Activated T-helper 2 cell treated with anti-CD3 and anti-CD28 coated beads, Interferon-gamma antibody, Interleukin-2, Interleukin-4, amounts not matched to agents 10 μg/mL and 5 μg/mL and 100 μg/mL, durations not matched to agents 14 hours and 24 hours and 36 hours (primary cell): ENCODE measurements at regions not wholly inside any gene's neighbourhood (a gene's known extent, or its start where the extent isn't known, plus 50 kb on each side); places are given as distances from the start of the nearest gene placed in this dataset.

Experiments
- DNase-seq: peaks from one replicate; pipeline ENCODE4 v3.0.0; 2021; ENCODE audit warnings: low spot score
- H3K27ac Mint-ChIP-seq: one replicate; pipeline ENCODE4 v1.8.0; 2021; ENCODE audit warnings: mixed read lengths
- H3K27me3 Mint-ChIP-seq: one replicate; pipeline ENCODE4 v1.8.0; 2021; ENCODE audit warnings: low read depth, mixed read lengths
- H3K36me3 Mint-ChIP-seq: one replicate; pipeline ENCODE4 v1.8.0; 2021; ENCODE audit warnings: low read depth, mixed read lengths
- H3K4me1 Mint-ChIP-seq: one replicate; pipeline ENCODE4 v1.8.0; 2021; ENCODE audit warnings: low read depth, mixed read lengths
- H3K4me3 Mint-ChIP-seq: one replicate; pipeline ENCODE4 v1.8.0; 2021; ENCODE audit warnings: low read depth, mild to moderate bottlenecking, moderate library complexity, mixed read lengths
- H3K9me3 Mint-ChIP-seq: one replicate; pipeline ENCODE4 v1.8.0; 2021; ENCODE audit warnings: mixed read lengths
- intact Hi-C: fragments of 100-400 bp; cut with micrococcal nuclease; formaldehyde crosslinking; loops from one replicate; pipeline ENCODE4 v1.15.1; 2023

DNA sequence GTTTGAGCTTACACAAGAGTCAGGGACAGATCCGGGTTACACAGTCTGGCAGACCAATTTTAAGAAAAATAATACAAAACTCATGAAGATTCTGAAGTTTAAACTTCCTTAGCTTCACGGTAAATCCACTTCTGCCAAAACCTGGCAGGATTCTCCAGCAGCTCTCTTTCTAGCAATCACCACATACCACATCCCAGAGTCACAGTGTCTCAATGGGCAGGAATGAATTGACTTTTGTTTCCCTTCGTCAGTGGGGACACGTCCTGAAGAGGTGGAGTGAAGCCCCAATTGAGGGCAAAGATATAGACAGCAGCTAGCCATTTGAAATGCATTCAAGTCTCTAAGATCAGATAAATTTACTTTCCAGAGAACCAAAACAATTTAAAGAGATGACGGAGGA lies 117.1 kb upstream of the ARHGAP5 start:
- Mint-ChIP-seq H3K4me3 (no peak overlapping the region), H3K36me3 (no peaks in the 10 kb centered on the region), H3K9me3 (peaks cover 5% of the 10 kb centered on the region), H3K4me1 (peaks cover 5% of the 10 kb centered on the region), H3K27ac (no peak overlapping the region), H3K27me3 (no peaks in the 10 kb centered on the region)
- DNase-seq = no peak
- intact Hi-C loops = no loop called here

DNA sequence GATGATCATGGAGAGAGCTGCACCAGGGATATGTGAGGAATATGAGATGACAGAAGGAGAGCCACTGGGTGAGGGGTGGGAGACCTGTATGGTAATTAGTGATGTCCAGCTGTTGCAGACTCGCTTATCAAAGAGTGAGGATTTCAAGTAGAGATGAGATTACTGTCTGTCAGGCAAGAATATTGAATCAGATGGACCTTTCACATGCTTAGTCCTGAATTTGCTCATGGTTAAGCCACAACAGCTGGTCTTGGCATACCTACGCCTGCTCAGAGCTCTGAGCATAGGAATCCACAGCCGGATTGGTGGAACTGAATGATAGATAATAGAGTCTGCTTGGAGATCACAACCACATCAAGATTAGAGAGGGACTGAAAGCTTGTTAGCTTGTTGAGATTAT lies 115.2 kb upstream of the ARHGAP5 start:
- H3K27ac Mint-ChIP-seq = no peak overlapping the region
- intact Hi-C loops = no loop called here
- peaks cover 2% of the 10 kb centered on the region for H3K4me1 Mint-ChIP-seq
- no peaks in the 10 kb centered on the region for H3K27me3 Mint-ChIP-seq
- no peaks in the 10 kb centered on the region for H3K36me3 Mint-ChIP-seq
- no peak overlapping the region for H3K4me3 Mint-ChIP-seq
- DNase-seq = no peak
- peaks cover 5% of the 10 kb centered on the region for H3K9me3 Mint-ChIP-seq

DNA sequence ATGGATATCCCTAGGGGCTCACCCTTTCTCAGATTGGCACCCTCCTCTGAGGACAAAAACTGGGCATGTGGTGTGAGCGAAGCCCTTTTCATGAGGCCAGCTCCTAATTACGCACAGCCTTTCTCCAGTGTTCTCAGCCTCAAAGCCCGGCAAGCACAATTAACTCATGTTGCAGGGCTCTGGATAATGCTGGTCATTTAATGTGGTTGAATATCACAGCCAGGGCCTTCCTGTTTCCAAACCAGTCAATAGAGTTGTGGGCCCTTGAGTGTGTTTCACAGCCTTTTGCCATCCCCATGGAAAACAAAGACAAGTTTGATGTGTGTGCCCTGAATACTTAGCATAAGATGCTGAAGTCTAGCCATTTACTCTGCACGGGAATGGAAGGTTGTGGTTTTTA lies 114.2 kb upstream of the ARHGAP5 start:
- H3K4me3 Mint-ChIP-seq = no peak overlapping the region
- DNase-seq = no peak
- no peaks in the 10 kb centered on the region for H3K36me3 Mint-ChIP-seq
- no peaks in the 10 kb centered on the region for H3K27me3 Mint-ChIP-seq
- H3K27ac Mint-ChIP-seq = no peak overlapping the region
- peaks cover 2% of the 10 kb centered on the region for H3K4me1 Mint-ChIP-seq
- intact Hi-C loops = no loop called here
- peaks cover 5% of the 10 kb centered on the region for H3K9me3 Mint-ChIP-seq

DNA sequence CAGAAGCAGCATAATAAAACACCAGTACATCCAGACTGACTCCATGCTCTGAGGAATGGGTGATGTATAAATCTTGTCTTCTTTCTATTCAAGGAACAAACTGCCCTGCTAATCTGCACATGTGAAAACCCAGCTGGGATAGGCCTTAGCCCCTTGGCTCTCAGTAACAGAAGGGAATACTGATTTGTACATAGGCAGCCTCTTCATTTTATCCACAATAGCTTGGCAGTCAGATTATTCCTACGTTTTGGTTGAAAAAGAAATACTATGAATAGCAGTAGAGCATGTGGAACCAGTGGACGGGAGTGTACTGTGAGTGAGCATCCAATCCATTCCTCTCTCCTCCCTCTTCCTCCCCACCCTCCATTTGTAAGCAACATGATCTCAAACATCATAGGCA lies 113.5 kb upstream of the ARHGAP5 start:
- intact Hi-C loops = no loop called here
- no peaks in the 10 kb centered on the region for H3K27me3 Mint-ChIP-seq
- H3K9me3 Mint-ChIP-seq = peaks cover 5% of the 10 kb centered on the region
- H3K27ac Mint-ChIP-seq = no peak overlapping the region
- no peak overlapping the region for H3K4me3 Mint-ChIP-seq
- no peaks in the 10 kb centered on the region for H3K36me3 Mint-ChIP-seq
- no peak for DNase-seq
- peaks cover 2% of the 10 kb centered on the region for H3K4me1 Mint-ChIP-seq

DNA sequence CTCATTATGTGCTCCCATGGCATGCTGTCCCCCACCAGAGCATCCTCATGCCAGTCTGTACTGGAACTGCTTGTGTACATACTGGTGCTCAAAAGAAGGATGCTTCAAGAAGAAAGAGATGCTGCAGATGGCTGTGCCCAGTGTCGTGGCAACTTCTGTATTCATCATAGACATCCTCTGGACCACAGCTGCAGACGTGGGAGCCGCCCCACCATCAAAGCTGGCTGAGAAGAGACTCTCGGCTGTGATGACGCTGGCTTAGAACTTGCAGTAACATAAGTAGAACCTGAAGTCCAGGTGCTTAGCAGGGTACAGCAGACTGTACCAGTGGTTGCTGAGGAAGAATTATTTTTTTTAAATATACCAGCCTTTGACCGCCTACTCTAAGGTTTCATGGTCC lies 112.6 kb upstream of the ARHGAP5 start:
- H3K27ac Mint-ChIP-seq = no peak overlapping the region
- no peak for DNase-seq

DNA sequence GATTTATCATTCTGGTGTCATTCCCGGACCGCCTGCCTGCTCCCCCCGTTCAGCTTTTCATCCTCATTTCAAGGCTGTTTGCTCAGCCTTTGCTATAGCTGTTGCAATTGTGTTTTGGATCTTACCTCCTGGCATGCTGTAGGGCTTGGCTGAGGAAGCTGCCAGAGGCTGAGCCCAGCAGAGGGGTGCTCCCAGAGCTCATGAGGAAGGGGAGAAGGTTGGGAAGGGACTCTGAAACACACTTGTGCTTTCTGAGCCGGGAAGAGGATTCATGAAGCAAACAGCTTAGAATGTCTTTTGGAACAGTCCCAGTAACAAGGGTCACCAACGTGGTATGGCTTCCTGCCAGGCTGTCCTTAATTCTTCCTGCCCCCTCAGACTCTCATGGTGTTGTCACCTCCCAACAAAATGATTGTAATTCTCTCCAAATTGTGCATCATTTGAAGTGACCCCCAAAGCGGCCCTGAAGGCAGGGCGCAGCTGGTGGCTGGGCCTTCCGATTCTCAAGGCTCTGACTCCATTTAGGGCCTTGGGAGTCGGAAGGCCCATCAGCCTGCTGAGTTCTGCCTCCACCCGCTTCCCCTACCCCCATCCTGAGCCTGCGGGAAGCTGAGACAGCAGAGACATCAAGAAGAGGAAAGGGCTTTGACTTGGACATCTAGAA lies 111.9 kb upstream of the ARHGAP5 start:
- intact Hi-C loops = no loop called here
- peaks cover 2% of the 10 kb centered on the region for H3K4me1 Mint-ChIP-seq
- no peak overlapping the region for H3K27ac Mint-ChIP-seq
- no peaks in the 10 kb centered on the region for H3K36me3 Mint-ChIP-seq
- peaks cover 5% of the 10 kb centered on the region for H3K9me3 Mint-ChIP-seq
- no peak overlapping the region for H3K4me3 Mint-ChIP-seq
- no peaks in the 10 kb centered on the region for H3K27me3 Mint-ChIP-seq
- no peak for DNase-seq

More for the DNA sequence above, 112.6 kb upstream of the ARHGAP5 start:
- peaks cover 2% of the 10 kb centered on the region for H3K4me1 Mint-ChIP-seq
- no peaks in the 10 kb centered on the region for H3K27me3 Mint-ChIP-seq
- H3K36me3 Mint-ChIP-seq = no peaks in the 10 kb centered on the region
- peaks cover 5% of the 10 kb centered on the region for H3K9me3 Mint-ChIP-seq
- H3K4me3 Mint-ChIP-seq = no peak overlapping the region
- intact Hi-C loops = no loop called here

DNA sequence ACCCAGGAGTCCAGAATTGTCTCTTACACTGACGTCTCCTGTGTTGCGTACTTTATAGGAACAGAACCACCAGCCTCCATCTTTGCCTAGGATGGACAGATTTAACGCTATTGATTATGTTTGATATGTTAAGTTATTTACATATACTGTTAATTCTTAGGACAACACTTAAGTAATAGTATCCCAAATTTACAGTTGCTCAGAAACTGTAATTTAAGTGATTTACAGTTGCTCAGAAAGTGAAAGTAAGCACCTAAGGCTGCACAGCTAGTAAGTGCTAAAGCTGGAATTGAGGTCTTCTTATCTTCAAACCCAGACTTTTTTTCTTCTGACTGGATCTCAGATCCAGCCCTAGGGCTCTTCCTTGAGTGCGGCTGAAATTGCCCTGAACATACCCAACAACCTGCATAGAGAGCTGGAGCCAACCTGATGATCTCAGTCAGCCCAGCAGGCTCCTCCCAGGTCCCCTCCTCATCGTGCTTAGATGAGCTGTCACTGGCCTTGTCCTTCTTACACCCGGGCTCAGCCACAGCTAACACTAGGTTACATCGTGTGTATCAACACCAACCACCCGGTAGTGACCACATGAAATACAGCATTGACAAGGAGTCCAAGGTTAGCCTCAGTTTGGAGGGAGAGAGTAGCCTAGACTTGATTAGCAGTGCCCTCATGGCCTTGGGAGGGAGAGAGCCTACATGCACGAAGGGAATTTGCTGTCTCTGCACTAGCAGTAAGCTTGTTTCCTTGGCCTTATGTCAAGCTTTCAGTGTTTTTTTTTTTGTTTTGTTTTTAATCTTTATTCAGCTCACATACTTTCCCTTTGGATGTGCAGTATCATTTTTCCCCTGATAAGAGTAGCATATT lies 111.1 kb upstream of the ARHGAP5 start:
- Mint-ChIP-seq H3K36me3 (no peaks in the 10 kb centered on the region), H3K9me3 (no peaks in the 10 kb centered on the region), H3K4me1 (peaks cover 2% of the 10 kb centered on the region), H3K27me3 (no peaks in the 10 kb centered on the region), H3K4me3 (no peak overlapping the region), H3K27ac (no peak overlapping the region)
- intact Hi-C loops = no loop called here
- DNase-seq = no peak

DNA sequence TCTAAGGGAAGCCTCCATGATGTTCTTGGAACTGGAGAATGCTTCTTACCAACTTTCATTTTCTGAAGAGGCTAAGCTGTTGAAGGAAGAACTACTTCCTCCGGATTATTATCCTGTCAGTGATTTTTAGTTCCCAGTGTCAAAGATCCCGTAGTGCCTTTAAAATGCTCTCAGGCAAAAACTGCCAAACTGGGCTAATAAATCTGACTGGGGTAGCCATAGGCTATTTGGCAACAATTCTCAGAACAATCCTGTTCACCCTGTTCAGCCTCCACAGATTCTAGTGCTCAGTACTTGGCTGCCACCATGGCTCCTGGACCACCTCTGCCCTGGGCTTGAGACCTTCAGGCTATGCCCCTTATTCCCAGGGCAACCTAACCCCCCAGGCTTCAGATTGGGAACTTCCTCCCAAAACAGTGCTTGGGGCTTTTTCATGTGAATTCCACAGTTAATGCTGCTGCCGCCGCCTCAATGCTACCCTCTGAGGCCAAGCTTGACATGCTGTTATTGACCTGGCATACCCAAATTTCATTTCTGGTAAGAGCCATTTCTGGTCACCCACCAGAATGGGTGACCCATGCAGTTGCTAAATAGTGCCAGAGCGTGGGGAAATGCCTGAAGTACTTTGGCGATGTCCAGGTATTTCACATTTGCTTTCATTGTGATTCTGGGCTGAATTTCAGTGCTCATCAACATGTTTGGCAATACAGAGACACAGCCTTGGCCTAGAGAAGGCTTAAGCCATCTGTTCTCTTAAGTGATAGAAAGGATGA lies 110.0 kb upstream of the ARHGAP5 start:
- H3K4me3 Mint-ChIP-seq = no peak overlapping the region
- intact Hi-C loops = no loop called here
- H3K9me3 Mint-ChIP-seq = peaks cover 3% of the 10 kb centered on the region
- H3K4me1 Mint-ChIP-seq = peaks cover 2% of the 10 kb centered on the region
- no peak overlapping the region for H3K27ac Mint-ChIP-seq
- H3K27me3 Mint-ChIP-seq = no peaks in the 10 kb centered on the region
- H3K36me3 Mint-ChIP-seq = no peaks in the 10 kb centered on the region
- no peak for DNase-seq

DNA sequence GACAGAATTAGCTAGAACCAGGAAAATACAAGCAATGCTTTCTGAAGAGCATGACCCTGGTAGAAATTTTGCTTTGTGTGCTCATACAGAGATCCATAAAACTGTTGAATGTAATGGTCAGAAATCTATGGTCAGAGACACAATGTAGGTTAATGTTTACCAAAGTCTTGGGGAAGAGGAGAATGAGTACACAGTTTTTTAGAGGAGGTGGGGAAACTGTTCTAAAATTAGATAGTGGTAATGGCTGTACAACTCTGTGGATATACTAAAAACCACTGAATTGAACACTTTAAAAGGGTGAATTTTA lies 109.5 kb upstream of the ARHGAP5 start:
- intact Hi-C loops = no loop called here
- H3K4me3 Mint-ChIP-seq = no peak overlapping the region

DNA sequence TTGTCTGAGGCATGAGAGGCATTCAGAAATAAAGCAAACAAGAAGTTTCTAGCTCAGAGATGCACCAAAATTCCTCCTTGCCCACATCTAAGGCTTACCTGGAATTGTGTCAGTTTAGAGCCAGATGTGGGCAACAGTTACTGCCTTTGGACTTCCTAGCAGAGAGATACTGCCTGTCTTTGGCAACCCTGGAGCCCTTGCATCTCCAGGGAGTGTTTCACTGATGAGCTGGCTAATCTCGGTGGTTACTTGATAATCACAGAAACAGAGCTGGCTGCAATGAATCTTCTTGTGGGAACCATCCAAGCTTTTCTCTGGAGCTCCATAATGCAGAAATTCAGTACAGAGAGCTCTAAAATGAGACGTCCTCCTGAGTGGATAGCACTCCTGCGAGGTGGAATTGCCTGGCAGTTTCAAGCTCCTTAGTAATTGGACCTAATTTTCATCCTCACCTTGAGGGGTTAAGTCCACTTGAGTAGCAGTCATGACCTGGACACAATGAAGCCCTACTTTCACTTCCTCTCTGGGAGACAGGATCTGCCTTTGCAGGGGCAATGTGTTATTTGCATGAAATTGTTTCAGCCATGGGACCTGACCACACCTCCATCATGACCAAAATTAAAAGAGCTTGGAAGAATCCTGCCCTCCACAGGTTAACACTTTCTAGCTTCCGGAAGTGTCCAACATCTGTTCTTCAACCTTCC lies 108.8 kb upstream of the ARHGAP5 start:
- Mint-ChIP-seq H3K27ac (no peak overlapping the region), H3K36me3 (no peaks in the 10 kb centered on the region), H3K27me3 (no peaks in the 10 kb centered on the region), H3K4me3 (no peak overlapping the region), H3K9me3 (peaks cover 4% of the 10 kb centered on the region), H3K4me1 (peaks cover 2% of the 10 kb centered on the region)
- intact Hi-C loops = no loop called here
- no peak for DNase-seq

More for the DNA sequence above, 109.5 kb upstream of the ARHGAP5 start:
- H3K9me3 Mint-ChIP-seq = peaks cover 4% of the 10 kb centered on the region
- H3K27me3 Mint-ChIP-seq = no peaks in the 10 kb centered on the region
- DNase-seq = no peak
- no peaks in the 10 kb centered on the region for H3K36me3 Mint-ChIP-seq
- no peak overlapping the region for H3K27ac Mint-ChIP-seq
- peaks cover 2% of the 10 kb centered on the region for H3K4me1 Mint-ChIP-seq

DNA sequence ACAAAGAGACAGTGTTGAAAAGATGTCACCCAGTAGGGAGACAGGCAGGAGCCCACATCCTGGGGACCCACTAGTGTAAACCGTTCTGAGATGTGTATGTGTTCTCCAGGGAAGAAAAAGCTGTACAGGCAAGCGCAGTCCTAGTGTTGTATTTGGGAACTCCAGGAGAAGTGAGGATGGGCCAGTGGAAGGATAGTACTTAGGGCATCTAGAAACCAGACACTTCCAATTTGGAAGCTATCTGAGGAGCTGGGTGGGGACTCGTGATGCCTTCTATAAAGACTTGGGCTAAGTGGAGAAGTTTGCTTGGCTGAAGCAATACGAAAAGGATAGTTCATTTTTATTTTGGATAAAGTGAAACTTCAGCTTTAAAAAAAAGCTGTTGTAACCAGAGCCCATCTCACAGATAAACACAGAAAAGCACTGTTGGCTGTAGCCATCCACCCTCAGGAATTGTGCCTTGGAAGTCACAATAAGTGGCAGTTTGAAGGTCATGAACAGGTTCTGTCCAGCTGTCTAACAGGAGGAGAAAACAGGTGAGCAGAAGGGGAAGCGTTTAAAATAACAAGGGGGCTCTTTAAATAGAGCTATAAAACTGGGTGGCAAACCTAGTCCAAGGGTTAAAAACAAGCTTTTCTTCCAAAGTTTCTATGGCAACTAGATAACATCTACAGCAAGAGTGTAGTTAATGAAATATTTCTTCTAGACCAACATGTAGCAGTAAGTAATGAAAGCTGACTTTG lies 108.0 kb upstream of the ARHGAP5 start:
- peaks cover 4% of the 10 kb centered on the region for H3K9me3 Mint-ChIP-seq
- peaks cover 2% of the 10 kb centered on the region for H3K4me1 Mint-ChIP-seq
- no peaks in the 10 kb centered on the region for H3K36me3 Mint-ChIP-seq
- H3K4me3 Mint-ChIP-seq = no peak overlapping the region
- intact Hi-C loops = no loop called here
- H3K27ac Mint-ChIP-seq = no peak overlapping the region
- H3K27me3 Mint-ChIP-seq = no peaks in the 10 kb centered on the region
- no peak for DNase-seq

DNA sequence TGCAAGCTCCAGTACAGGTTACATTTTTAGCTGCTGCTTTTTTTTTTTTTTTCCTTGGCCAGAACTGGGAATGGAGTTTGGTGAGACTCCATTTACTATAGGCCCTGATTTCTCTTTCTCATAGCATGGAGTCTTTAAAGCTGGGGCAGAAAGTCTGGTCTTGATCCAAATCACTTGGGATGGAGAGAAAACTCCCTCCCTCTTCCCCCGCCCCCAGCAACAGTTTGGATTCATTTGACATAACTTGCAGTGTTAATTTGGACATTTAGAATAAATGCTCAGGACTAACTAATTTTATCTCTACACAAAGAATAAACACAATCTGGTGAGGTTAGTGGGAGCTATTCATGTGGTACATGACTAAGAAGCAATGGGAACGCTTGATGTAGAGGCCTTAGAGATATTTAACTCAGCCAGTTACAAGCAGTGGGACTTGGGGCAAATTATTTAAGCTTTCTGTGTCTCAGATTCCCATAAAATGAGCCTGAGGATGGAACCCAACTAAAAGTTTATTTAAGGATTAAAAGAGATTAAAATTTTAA lies 107.3 kb upstream of the ARHGAP5 start:
- no peak overlapping the region for H3K27ac Mint-ChIP-seq
- H3K4me3 Mint-ChIP-seq = no peak overlapping the region
- peaks cover 4% of the 10 kb centered on the region for H3K9me3 Mint-ChIP-seq
- intact Hi-C loops = no loop called here
- no peak for DNase-seq
- H3K27me3 Mint-ChIP-seq = no peaks in the 10 kb centered on the region
- H3K36me3 Mint-ChIP-seq = no peaks in the 10 kb centered on the region
- peaks cover 2% of the 10 kb centered on the region for H3K4me1 Mint-ChIP-seq
